HG03520 (cell line): ENCODE measurements at regions not wholly inside any gene's neighbourhood (a gene's known extent, or its start where the extent isn't known, plus 50 kb on each side); places are given as distances from the start of the nearest gene placed in this dataset.

Experiments
- ATAC-seq: cut with Tn5 transposase; IDR thresholded peaks from one replicate; pipeline ENCODE4 v1.9.1; 2021; ENCODE audit warnings: mild to moderate bottlenecking, moderate library complexity; ENCODE audit not compliant: unreplicated experiment

DNA sequence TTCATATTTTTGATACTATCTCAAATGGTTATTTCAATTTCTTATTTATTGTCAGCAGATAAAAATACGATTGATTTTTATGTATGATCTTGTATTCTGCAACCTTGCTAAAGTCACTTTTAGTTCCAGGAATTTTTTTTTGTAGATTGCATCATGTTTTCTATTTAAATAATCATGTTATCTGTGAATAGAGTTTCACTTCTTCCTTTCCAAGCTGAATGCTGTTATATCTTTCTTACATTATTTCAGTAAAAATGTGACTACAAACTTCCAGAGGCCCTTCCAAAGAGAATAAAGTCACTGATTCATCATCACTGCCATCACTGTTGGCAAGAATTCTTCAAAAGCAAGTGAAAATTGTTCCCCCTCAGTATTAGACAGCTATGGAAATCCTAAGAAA is 104.7 kb upstream of the RAP1B start:
- ATAC-seq = no peak

GRCh38 chr12:68506619-68507018 is 104.1 kb upstream of the RAP1B start:
- no peak for ATAC-seq

GRCh38 chr12:68507657-68508056 is 103.0 kb upstream of the RAP1B start:
- ATAC-seq = no peak

DNA sequence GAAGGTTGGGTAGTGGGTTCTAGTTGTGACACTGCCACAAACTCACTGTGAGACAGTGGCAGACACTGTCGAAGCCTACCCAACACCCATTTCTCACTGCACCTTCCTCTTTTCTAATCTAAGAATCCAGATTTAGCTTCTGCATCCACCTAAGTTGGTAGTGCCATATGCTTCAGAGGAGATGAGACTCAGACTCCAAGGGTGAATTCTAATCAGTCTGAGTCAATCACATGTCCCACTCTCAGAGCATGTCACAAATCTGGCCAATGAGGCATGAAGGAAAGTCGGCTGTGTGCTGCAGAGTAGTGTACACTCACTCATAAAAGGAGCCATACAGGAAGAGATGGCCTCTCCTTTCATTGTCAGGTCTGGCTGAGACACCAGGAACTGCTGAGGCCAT is 102.1 kb upstream of the RAP1B start:
- no peak for ATAC-seq

DNA sequence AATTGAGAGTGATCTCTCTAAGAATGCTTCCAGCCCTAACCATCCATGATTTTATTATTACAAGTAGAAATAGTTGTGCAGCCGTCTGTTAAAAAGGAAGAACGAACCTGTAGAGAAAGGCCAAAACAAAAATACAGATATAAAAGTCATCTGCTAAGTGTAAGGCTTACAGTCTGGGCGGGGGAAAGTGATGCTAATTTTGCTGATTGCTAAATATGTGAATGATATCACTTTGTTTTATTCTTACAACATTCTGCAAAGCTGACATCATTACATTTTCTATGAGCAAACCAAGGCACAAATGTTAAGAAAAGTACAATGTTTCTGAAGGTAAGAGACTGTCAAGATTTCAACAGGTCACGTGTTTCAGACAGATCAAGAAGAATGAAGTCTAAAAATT is 101.5 kb upstream of the RAP1B start:
- no peak for ATAC-seq

- ATAC-seq = no peak
Measured at GRCh38 chr12:68510397-68510796, 100.3 kb upstream of the RAP1B start.

- ATAC-seq = no peak
Measured at GRCh38 chr12:68514807-68515411, 95.8 kb upstream of the RAP1B start.

- no peak for ATAC-seq
Measured at GRCh38 chr12:68515793-68516192, 94.9 kb upstream of the RAP1B start.

GRCh38 chr12:68521321-68521839 is 89.3 kb upstream of the RAP1B start:
- ATAC-seq = no peak

DNA sequence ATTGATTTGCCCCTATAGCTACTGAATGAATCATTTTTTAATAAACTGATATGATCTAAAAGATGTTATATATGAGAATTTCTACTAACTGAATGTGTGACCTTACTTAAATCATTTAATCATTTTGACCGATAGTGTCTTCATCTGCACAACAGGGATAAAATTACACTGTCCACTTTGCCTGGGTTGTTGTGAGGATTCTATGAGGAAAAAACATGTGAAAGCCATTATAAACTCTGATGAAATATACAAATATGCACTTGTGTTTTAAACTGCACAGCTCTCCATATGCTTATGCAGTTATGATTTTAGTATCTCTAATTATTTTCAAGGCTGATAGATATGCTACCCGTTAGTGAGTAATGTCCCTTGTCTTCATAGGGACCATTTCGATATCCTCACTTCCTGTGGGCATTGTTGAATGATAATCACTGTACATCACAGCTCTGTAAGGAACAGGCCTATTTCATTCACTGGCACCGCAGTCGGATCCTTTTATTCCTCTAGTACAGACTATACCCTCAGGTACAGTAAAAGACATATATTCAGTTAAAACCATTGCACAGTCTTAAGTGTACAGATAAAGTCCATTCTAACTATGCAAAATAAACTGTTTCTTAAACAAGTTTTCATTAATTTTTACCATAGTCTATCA is 88.7 kb upstream of the RAP1B start:
- no peak for ATAC-seq

GRCh38 chr12:68529466-68529865 is 81.2 kb upstream of the RAP1B start:
- ATAC-seq = no peak

DNA sequence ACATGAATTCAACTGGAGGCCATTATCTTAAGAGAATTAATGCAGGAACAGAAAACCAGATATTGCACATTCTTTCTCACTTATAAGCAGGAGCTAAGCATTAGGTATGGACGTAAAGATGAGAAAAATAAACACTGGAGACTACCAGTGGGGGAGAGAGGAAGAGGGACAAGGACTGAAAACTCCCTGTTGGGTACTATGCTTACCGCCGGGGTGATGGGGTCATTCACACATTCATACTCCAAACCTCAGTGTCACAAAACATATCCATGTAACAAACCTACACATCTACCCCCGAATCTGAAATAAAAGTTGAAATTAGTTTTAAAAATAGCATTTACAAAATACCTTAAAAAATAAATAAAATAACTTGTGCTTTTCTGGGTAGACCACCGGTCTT is 80.8 kb upstream of the RAP1B start:
- ATAC-seq = no peak

GRCh38 chr12:68530299-68530698 is 80.4 kb upstream of the RAP1B start:
- ATAC-seq = no peak

- no peak for ATAC-seq
Measured at GRCh38 chr12:68530965-68531364, 79.7 kb upstream of the RAP1B start.

DNA sequence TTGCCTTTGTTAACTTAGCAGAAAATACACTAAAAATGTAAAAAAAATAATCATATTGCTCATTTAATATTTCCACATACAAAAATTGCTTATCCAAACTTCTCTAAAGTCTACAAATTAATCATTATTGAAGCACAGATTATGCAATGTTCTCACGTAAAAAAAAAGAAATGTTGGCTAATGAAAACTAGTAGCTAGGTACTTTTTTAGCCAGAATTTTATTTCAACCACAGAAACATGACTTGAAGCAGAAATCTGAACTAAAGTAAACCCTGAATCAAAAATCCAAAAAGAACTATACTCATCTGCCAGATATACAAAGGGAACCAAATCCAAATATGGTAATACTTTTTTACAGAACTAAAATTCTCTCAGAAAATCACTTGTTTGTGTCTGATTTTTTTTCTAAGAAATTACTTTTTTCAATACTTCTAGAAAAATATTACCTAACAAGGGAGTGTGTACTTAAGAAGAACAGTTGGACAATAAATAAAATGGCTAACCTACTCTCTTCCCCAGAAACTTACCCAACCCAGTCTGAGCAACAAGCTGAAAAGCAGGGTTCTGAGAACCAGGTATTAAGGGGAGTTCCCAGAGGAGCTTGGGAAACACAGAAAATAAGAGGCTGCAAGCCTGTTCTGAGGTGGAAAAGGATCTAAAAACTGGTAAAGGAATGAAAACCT is 78.4 kb upstream of the RAP1B start:
- ATAC-seq = no peak

DNA sequence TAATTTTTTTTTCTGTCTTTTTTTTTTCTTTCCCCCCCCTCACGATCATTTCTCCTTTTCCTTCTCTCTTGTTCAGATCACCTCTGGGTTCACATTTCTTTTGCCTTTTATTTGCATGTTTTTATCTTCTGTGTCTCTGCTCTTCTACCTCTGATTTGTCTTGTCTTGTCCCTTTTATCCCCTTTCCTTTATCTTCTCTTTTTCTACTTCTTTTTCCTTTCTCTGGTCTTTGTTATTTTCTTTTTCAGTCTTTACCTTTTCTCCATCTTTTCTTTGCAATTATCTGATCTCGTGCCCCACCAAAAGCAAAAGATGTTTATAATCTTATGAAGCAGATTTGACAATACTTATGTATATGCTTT is 77.8 kb upstream of the RAP1B start:
- ATAC-seq = no peak

DNA sequence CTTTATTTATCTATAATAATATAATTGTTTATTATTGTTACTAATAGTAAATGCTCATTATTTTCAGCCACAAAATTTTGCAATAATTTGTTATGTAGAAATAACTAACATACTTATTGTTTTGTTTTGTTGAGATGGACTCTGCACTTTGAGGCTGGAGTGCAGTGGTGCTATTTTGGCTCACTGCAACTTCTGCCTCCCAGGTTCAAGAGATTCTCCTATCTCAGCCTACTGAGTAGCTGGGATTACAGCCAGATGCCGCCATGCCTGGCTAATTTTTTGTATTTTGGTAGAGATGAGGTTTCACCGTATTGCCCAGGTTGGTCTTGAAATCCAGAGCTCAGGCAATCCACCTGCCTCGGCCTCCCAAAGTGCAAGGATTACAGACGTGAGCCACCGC is 76.6 kb upstream of the RAP1B start:
- no peak for ATAC-seq

DNA sequence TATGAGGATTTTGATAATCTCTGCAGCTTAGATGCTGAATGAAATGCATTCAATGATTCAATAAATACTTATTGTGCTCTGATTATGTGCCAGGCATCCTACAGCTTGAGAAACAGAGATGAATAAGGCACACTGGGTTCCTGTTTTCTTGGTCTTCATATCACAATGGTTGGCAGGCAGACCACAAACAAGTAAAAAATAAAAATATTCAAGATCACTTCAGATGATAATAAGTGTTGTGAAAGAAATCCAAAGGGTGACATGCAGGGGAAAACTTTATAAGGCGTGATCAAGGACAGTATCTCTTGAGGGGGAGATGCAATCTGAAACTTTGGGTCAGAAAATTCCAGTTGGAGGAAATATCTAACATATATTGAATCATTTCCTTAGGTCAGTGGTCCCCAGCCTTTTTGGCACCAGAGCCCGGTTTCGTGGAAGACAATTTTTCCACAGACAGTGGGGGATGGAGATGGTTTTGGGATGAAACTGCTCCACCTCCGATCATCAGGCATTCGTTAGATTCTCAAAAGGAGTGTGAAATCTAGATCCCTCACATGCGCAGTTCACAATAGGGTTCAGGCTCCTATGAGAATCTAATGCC is 73.7 kb upstream of the RAP1B start:
- no peak for ATAC-seq

GRCh38 chr12:68537571-68537970 is 73.1 kb upstream of the RAP1B start:
- no peak for ATAC-seq

- no peak for ATAC-seq
Measured at GRCh38 chr12:68538726-68539614, 71.7 kb upstream of the RAP1B start.

DNA sequence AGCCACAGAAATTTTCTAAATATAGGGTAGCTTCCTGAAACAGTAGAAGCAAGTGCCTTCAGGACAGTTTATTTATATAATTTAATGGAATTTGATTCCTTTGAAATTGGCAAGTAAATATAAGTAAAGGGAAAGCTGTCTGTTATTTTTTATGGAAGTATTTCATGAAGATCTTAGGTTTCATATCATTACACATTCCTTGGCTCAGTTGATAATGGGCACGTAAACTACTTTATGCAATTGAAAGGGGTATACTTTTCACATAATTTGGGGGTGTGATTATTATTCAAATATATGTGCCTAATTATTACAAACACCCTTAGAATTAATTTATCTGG is 71.1 kb upstream of the RAP1B start:
- ATAC-seq = no peak
